ENCODE measurements at regions not wholly inside any gene's neighbourhood (a gene's known extent, or its start where the extent isn't known, plus 50 kb on each side); places are given as distances from the start of the nearest gene placed in this dataset.

GRCh38 chr3:64345371-64345770 lies 120.1 kb upstream of the PRICKLE2 start:
- TF ChIP-seq CTCF (IDR thresholded peaks at IDR 0.05) (no peak), POLR2A (IDR thresholded peaks at IDR 0.05) (no peak)
